Fibroblast of upper back skin (primary cell): ENCODE measurements at regions not wholly inside any gene's neighbourhood (a gene's known extent, or its start where the extent isn't known, plus 50 kb on each side); places are given as distances from the start of the nearest gene placed in this dataset.

ENCODE experiments used
- DNase-seq: peaks from one replicate; pipeline ENCODE4 v3.0.0-alpha.2; 2013

DNA sequence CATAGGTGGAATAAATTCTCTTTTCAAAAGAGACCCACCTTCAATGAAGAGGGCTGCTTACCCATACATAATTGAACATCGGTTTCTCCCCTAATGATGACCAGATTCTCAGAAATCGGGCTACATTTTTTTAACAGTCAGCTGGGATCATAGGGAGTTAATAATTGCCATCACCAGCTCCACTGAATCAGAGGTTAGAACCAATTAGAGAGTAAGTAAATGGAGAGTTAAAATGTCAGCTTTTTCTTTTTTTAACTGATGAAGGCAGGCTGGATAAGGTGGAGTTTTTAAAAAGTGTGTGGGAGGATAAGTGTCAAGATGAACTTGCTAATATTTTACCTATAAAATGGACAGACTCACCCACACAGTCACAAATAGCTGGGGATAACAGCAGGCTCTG is 584.5 kb upstream of the NR3C2 start:
- DNase-seq = no peak

DNA sequence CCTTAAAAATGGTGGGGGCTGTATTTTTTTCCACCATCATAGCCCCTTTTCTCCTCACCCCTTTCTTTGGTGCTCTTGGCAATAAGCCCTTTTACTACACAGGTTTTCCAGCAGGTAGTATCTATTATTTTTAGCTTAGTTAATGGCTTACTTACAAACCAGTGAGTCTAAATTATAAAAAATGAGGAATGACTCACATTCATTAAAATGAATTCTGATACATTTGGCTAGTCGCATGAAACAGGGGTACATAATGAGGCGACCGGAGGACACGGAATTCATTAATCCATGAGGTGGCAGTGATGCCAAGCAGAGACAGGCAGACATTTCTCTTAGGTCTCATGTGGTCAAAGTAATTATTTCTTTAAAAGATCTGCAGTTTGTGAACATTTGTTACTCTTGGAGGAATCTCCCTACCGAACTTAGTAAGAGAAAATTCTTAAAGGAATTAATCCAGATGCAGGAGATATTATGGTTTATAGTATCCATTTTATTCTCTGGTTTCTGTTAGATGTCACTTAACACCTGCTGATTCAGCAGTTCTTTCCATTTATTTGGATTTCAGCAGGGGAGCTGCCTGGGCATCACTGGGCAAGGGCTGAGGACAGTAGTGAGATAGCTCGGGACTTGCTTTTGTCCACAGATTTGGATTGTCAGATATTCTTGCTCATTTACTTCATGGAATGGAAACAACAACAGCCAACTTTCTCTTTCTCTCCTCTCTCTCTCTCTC is 575.0 kb upstream of the NR3C2 start:
- no peak for DNase-seq

DNA sequence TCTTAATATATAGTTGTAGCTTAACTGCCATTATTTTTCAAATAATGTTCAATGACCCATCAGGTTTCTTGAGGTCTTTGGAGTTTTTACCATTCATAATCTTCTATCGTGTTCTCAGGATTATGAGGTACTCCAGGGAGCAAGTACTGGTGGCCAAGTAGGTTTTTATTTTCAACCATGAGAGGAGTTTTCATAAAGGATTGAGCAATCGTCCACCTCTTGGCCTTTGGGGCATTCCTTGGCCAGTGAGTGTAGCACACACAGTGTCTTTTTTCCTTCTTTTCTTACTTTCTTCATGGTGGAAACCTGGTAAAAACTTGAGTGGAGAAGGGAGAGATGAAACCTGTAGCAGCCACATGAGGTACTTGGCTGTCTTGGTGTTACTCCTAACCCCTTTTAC is 567.0 kb upstream of the NR3C2 start:
- no peak for DNase-seq

DNA sequence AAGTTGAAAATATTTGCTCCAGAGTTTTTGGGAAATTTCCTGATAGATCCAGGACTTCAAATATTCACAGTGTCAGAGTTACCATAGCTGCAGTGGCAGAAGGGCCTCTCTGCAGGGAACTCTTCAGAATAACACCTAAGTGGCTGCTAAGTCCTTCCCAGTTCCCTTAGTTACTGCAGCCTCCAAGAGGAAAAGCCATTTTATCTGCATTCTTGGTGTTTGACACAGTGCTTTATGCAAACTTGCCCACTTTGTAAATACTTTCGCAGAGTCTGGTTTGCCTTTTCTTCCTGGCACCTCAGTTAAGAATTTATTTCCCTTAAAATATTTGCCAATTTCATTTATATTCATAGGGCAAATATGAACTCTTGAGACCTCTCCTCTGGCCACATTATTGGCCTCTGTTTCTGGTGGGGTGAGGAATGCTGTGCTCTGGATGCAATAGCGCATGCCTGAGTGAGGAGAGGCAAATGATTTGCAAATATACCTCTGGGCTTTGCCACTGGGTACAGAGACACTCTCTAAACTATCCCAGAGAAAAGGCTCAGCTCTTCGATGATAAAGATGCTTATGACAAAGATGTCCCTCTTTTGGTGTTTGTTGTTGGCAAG is 566.3 kb upstream of the NR3C2 start:
- DNase-seq = no peak

DNA sequence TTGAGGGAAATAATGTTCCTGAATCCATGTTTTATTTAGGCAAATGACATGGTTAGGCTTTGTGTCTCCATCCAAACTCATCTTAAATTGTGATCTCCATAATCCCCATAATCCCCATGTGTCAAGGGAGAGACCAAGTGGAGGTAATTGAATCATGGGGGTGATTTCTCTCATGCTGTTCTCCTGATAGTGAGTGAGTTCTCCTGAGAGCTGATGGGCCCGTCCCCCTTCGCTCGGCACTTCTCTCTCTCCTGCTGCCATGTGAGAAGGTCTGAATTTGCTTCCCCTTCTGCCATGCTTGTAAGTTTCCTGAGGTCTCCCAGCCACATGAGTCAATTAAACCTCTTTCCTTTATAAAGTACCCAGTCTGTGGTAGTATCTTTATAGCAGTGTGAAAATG is 563.0 kb upstream of the NR3C2 start:
- DNase-seq = no peak

DNA sequence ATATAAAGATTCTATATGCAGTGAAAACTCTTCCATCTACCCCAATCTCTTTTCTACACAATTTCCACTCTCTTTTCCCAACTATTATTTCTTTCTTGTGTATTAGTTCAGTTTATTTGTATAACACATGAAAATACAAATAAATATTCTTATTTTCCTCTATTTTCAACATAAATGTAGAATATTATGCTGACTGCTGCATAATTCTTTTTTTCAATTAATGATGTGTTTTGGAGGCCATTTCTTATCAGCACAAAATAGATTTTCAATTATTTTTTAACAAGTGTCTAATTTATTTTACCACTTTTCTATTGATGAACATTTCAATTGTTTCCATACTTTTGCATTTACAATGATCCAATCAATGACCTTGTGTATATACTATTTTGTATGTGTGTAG is 557.7 kb upstream of the NR3C2 start:
- no peak for DNase-seq

DNA sequence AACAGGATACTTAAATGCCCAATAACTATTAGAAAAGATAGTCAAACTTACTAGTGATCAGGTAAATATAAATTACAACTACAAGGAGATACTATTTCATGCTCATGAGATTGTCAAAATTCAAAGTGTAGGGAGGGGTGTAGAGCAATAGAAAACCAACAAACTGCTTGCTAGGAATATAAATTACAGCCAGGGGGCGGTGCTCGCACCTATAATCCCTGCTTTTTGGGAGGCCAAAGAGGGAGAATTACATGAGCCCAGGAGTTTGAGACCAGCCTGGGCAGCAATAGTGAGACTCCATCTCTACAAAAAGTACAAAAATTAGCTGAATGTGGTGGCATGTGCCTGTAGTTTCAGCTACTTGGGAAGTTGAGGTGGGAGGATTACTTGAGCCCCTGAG is 556.5 kb upstream of the NR3C2 start:
- peak; percentile 33 for DNase-seq

DNA sequence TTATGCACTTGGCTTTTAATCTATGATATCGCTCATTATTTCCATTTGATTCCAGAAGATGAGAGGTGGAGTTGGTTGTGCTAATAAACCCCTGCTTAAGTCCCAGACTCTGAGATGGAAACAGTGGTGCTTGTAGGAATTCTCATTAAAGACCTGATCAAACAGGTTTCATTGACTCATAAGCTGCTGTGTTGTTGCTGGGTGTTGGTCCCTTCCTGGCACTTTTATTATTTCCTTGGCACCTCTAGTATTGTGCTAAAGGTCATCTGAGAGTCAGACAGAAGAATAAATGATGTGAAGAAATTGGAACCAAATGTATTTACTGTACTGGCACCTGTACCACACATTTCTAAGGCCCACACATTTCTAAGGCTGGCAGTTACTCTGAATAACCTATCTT is 544.7 kb upstream of the NR3C2 start:
- no peak for DNase-seq

DNA sequence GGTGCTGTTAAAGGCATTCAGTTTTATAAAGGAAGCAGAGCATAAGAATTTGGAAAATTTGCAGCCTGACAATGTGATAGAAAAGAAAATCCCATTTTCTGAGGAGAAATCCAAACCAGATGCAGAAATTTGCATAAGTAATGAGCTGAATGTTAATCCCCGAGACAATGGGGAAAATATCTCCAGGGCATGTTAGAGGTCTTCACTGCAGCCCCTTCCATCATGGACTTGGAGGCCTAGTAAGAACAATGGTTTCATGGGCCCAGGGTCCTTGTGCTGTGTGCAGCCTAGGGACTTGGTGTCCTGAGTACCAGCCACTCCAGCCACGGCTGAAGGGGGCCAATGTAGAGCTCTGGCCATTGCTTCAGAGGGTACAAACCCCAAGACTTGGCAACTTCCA is 542.7 kb upstream of the NR3C2 start:
- DNase-seq = no peak

DNA sequence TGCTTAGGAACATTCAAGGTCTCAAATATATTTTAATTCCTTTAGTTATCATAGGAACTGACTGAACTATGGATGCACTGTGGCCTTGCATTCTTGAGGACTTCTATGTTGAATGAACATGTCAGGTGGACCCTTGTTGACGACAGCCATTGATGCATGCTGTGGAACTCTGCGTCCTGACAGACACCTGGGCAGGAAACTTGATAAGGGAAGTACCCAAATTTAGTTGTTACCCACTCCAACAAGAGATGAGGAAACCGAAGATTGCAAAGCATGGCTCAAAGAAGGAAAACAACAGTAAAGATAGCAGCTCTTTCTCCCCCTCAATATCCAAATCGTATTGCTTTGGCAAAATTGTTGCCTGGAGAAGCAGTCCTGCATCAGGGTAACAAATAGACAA is 540.0 kb upstream of the NR3C2 start:
- no peak for DNase-seq

DNA sequence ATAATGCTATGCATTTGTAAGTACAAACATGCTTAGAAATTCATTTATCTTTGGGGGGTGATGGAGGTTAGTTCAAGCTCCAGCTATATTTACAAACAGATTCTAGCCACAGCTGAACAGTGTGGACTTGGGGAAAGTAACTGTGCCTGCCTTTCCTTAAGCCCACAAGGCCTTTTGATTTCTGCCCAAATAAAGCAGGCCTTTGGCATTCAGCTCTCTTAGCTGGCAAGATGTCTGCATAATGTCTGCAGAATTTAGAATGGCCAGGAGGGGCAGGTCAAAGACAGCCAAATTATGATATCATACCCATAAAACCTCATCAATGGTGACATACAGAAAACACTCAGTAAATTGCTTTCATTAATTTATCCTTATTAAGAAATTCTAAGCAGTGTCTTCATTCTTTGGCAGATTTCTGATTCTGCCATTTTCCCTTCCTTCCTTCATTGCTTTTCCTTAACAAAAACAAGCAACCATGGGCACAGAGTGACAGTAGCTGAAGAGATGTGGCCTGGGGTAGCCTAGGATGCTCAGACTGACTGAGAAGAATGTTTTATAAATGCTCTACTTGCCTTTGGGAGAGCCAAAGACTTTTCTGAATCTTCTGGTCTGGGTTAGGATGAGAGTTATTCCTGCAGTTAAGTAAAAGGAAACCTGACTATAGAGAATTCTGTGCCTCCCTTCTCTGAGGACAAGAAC is 538.7 kb upstream of the NR3C2 start:
- no peak for DNase-seq

DNA sequence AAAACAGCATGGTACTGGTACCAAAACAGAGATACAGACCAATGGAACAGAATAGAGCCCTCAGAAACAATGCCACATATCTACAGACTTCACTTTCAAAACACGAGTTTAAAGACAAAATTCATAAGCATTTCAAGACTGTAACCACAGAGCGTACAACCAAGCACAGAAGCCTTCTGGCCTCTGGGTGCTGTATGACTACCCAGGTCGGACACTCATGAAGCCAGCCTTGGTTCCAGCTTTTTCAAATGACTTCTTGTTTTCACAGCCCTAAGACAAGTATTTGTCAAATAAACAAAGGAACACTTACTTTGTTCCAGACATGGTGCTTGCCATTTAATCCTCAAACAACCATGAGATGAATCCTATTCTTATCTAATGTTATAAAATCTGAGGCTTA is 536.1 kb upstream of the NR3C2 start:
- DNase-seq = no peak

DNA sequence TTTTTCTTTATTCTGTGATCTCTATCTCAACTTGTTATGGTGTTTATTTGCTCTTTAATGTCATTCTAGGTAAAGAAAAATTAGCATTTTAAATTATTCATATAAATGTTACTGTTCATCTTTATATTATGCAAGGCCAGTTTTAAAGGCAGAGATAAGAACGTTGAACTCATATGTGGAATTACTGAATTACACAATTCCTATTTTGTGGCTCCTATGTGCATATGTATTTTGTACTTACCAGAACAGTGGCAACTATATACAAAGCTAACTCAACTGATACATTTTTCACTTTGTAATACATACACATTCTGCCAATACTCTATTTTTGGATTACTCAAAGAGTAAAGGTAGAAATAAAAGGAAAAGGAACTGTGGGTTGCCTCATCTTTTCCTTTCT is 533.2 kb upstream of the NR3C2 start:
- DNase-seq = no peak

DNA sequence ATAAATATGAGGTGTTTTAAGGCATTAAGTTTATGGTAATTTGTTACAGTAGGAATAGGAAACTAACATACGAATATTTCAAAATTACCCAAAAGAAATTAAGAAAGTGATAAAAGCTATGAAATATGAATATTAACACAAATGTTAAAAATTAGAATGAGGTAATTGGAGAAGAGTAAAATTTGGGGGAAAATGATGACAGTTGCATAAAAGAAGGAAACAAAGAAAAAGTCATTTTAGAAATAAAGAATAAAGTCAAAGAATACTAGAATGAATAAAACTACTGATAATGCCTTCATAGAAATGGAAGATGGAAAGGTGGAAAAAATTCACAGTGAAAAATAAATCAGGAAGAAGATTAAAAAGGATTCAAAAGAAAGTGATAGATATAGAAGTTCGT is 522.9 kb upstream of the NR3C2 start:
- no peak for DNase-seq

DNA sequence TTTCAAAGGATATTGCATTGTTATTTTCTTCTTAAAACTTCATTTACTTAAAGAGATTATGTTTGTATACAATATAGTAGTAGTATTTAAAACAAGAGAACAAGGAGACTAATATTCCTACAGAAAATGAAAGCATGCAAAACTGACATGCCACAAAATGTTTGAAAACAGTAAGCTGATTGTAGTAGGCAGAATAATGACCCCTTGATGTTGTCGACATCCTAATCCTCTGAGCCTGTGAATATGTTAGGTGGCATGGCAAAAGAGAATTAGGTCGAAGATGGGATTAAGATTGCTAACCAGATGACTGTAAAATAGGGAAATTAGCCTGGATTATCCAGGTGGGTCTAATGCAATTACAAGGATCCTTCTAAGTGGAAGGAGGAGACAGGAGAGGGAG is 522.2 kb upstream of the NR3C2 start:
- no peak for DNase-seq

DNA sequence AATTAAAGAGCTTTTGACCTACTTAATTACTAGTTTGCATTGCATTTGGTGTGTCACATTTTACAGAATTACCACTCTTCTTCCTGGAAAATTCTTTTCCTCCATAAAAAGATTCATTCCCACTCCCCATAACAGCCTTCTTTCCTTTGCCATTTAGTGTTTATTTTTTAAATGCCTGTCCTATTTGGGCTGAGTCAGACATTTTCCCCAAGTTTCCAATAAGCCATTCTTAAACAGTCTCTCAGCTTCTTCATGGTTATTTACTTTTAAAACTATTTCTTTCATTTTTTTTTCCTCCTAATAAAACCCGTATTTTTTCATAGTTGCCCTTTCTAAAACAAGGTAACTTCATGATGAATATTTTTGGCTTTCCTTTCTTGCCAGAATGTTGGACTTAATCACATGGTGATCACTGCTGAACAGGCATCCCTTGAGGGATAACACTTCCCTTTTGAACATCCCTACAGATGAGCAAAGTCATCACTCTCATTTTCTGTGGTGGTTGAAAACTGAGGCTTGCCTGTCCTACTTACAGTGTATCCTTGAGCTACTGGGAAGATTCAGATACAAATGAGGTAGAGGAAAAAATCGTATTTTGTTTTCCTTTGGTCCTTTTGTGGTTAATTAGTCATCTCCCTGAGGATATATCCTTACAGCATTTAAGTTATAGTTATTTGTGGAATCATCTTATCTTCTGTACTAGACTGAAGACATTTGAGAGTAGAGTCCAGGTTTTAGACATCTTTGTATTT is 520.5 kb upstream of the NR3C2 start:
- peak; percentile 59 for DNase-seq

DNA sequence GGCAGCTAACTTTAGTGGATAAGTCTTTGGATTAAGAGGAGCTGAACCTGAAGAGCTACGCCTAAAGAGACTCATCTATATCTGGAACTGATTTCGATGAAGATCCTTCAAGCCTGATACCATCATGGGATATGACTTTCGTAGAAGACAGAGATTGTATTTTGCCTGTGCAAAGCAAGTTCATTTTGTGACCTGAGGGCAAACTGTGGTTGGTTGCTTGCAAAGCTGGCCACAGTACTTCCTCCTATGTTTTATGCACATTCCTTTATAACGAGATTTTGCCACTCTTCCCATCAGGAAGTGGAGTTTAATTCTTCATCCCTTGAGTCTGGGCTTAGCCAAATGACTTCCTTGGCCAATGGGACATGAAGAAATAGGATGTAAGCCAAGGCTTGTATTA is 519.3 kb upstream of the NR3C2 start:
- no peak for DNase-seq

DNA sequence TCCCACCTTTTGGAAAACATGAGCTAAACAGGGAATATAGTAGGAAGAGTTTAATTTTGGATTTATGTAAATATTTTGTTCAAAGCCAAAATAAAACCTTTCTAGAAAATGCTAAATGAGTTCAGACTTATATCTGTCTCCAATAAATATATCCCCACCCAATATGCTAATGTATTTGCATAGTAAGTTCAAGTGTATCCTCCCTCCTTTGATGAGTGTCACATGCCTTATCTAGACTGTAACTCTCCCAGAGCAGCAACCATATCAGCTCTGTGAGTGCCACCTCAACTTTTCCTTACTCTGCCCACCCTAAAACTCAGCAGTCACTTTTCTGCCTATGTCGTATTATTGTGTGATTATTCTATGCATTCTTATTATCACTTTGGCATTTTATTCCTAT is 516.1 kb upstream of the NR3C2 start:
- no peak for DNase-seq

DNA sequence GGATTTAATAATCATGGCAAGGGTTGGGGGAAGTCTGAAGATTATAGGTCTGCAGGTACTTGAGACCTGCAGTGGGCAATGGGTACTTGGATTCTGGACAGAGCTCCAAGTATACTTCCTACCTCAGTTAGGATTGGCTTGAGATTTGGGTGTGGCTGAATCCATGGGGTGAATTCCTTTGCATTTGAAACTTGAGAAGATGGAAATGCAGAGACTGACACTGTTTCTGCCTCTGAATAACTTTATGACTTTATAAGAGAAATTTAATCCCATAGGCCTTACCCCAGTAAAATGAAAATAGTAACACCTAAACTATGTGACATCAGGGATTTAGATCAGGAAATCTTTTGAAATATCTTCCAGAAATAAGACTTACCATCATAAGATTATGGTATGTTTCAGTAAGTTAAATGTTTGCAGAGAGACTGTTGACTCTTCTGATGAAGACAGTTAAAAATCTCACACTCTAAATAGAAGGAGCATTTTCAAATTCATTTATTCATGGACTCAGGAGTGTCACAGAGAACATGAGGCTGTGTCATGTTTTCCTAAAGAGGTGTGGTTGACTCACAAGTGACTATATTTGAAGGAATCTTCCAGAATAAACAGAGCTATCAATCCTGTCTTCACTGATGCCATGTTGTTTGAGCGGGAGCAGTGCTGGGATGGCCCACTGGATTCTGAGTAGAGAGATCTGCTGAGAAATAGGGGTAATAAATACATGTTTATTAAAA is 513.5 kb upstream of the NR3C2 start:
- DNase-seq = no peak

DNA sequence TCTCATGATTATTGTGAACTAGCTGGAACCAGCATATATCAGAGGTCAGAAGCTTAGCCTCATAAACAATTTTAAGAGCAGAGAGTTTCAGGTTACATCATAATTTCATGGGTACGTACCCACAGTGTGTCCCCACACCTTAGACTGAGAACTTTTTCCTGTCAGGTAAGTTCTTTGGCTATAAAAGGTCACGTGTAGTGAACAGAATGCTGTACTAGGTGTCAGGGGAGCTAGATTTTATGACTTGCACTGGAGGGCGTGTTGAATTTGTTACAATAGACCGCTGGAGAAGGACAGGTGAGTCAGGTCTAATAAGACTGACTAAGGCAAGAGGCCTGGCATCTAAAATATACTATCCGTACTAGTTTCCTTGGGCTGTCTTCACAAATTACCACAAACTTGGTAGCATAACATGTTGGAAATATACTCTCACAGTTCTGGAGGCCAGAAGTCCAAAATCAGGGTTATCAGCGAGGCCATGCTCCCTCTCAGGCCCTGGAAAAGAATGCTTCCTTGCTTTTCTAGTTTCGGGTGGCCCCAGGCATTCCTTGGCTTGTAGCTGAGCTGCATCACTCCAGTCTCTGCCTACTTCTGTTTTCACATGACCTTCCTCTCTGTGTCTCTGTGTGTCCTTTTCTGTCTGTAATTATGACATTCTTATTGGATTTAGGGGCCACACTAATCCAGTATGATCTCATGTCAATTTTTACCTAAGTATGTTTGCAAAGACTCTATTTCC is 512.0 kb upstream of the NR3C2 start:
- DNase-seq = no peak

DNA sequence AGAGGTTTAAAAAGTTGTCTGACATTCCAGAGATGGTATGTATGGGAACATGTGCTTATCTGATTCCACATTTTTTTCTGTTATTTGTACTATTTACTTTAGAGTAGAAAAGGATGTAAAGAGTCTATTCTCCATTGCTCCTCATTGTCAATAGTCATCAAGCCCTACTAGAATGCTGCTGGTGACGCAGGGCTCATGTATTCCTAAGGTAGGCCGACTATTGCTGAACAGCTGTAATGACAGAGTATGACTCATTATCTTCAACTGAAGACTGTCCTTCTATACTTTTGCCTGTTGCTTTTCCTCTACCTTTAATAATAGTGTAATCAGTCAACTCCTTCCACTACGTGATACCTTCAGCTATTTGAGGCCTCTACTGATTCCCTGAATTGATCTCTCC is 509.1 kb upstream of the NR3C2 start:
- DNase-seq = no peak

DNA sequence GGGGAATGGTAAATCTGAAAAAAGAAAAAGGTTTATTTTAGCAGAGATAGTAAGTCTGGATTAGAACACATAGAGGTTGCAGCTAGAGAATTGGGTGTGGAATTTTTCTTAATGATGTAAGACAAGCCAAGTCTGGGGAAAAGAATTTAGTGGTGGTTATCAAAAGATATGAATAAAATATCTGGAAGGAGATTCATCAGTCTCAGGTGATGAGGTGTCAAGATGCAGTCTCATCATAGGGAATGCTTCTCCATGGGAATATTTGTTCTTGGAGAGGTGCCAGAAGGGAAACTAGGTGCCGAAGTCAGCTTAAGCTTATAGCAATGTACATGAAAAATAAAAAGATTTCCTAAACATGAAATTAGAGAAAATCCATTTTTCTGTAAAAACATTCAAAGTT is 504.1 kb upstream of the NR3C2 start:
- no peak for DNase-seq
